GM18858 (cell line): ENCODE measurements at regions not wholly inside any gene's neighbourhood (a gene's known extent, or its start where the extent isn't known, plus 50 kb on each side); places are given as distances from the start of the nearest gene placed in this dataset.
"Not testable (repeated sequence)": the region's sequence is repeated elsewhere in the genome, so short reads cannot be mapped to it uniquely, and the experiment has no call there.

Experiments used
- ATAC-seq: cut with Tn5 transposase; IDR thresholded peaks from one replicate; pipeline ENCODE4 v1.9.1; 2021; ENCODE audit not compliant: unreplicated experiment

DNA sequence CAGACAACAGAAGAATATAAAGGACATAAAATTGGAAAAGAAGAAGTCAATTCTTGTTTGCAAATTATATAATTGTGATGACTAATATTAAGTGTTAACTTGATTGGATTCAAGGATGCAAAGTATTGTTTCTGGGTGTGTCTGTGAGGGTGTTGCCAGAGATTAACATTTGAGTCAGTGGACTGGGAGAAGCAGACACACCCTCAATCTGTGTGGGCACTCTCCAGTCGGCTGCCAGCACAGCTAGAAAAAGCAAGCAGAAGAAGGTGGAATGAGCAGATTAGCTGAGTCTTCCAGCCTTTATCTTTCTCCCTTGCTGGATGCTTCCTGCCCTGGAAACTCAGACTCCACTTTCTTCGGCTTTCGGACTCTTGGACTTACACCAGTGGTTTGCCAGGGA lies 51.7 kb downstream of the UBE2NL start:
- ATAC-seq = no peak

DNA sequence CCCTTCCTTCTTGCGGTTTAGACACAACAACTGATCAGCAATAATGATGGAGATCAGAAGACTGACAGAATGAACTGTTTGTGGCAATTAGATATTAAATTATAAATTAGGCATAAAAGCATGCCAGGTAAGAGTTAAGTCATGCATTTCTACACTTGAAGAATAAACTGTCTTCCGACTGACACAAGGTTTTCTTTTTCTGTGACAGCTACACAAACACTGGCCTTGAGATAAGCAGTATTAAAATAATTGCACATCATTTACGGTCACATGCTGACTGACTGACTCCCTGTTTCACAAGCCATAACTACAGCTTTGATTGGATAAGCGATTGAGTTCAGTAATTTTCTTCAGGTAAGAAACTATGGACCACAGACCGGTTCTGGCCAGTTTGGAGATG lies 56.2 kb downstream of the UBE2NL start:
- no peak for ATAC-seq

DNA sequence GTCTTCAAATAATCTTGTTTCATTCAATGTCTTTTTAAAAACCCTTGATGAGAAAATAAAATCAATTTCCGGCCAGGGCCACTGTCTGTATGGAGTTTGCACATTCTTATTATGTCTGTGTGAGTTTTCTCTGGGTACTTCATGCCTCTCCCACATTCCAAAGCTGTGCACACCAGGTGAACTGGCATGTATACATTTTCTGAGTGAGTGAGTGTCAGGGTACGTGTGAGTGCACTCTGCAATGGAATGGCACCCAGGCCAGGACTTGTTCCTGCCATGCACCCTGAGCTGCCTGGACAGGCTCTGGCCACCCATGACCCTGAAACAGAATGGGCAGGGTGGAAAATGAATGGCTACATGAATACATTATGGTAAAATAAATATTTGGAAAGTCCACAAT lies 61.3 kb downstream of the UBE2NL start:
- ATAC-seq = no peak

DNA sequence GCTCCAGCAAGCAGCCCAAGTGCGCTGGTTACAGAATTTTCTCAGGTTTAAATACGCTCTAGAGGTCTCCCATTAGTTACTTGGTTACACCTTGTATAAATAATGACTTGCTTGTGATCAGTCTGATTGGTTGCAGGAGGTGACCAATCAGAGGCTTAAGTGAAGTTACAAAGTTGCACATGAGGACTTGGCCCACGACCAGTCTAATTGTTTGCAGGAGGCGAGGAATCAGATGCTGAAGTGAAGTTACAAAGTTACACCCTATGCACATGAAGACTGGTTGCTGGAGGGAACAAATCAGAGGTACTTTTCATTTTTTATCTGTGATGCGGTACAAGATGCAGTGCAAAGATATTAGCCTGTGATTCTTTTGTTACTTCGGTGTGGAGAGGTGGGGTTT lies 80.7 kb downstream of the UBE2NL start:
- ATAC-seq = no peak

DNA sequence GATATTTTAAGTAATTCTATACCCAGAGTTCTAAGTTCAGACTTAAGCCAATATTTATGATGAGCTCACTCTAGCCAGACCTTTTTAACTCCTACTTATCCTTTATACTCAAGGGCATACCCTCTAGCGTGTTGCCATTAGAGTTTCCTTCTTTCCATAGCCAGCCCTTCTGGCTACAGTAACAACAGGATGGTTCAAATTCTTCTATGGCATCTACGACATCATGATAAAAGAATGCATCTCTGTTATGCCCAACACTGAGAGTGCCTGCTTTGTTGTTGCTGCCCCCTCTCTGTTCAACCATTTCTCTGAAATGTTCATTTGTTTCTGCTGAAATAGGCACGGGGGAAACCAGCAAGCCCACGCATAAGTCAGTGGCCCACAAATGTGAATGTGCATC lies 104.5 kb downstream of the UBE2NL start:
- ATAC-seq = no peak

DNA sequence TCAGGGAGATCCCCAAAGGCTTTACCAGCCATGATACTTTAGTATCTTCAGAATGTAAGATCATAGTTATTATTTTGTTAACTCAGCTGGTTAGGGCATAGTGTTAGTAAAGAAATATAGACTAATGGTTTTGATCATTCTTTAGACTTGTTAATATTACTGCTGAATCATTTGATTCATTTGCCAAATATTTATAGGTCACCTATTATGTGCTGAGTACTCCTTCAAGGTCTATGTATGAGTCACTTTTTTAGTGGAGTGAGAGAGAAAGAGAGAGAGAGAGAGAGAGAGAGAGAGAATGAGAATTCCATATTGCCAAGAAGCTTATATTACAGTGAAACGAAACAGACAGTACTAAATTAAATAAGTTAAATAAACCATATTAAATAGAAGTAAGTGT lies 110.3 kb downstream of the UBE2NL start:
- ATAC-seq = no peak

DNA sequence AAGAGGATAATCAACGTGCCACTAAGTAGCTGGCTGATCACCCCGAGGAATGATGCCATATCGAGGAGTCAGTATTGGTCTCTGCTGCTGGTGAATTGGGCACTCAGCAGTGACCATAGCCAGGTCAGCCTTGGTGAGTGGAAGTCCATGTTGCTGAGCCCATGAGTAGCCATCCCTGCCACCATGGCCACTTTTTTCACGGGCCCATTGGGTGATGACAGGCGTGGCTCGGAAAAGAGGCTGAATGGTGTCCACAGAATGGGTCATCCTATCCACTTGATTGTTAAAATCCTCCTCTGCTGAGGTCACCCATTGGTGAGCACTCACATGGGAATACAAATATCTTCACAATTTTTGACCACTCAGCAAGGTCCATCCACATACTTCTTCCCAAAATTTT lies 114.4 kb downstream of the UBE2NL start:
- ATAC-seq = no peak

DNA sequence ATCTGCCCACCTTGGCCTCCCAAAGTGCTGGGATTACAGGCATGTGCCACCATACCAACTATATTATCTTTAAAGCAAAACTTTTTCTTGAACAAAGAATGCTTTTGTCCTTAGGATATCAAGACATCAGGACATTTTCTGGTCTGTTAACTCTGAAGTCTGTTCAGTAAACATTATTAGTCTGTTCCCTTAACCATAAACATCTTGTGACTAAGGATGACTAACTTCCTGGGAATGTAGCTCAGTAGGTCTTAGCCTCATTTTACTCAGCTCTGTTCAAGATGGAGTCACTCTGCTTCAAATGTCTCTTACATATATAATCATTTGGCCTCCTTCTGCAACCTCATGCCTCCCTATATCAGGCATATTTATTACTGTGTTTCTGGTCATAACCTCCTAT lies 122.9 kb downstream of the UBE2NL start:
- ATAC-seq = no peak

DNA sequence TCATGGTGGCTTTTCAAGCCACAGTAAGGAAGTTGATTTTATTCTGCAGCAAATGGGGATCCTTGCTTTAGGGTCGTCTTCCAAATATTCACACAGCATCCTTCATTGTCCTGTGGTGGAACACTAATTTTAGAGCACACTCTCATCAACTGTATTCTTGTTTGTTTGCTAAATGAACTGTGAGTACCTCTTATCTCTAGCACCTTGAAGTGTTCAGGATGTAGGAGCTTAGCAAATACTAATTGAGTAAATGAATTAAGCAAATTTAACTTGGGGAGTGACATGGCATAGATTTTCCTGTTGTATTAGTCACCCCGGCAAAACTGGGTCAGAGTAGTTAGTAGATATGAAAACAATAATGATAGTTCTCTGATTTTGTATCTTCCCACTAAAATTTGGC lies 156.9 kb downstream of the UBE2NL start:
- ATAC-seq = no peak

DNA sequence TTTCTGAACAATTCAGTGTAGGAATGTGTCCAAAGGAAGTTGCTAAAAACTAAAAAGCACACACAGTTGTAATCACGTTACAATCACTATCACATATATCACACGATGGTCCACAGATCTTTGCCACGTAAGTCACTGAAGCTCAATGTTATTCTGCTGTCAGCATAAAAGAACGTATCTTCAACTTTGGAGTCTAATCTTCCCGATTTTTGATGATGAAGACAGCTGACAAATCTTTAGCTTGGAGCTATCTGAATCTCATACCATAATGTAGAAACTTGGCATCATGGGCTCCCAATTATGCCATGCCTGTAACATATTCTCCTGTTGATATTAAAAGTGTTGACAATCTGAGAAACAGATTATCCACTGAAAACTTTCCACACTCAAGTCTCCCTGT lies 158.4 kb downstream of the UBE2NL start:
- ATAC-seq = no peak

DNA sequence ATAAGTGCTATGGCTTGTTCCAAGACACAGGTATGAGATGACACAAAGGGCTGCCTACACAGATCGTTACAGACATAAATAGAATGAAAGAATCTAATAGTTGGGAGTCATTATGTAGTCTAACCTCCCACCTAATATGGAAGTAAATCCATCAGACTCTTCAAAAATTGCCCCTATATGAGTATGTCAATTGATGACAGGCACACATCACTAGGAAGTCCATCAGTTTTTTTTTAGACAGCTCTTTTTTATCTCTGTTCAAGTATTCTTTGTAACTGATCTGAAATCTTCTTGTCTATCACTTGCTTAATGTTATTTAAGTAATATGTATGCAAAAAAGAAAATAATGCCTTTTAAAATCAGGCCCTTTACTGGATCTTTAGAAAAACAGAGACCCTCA lies 191.6 kb downstream of the UBE2NL start:
- no peak for ATAC-seq

DNA sequence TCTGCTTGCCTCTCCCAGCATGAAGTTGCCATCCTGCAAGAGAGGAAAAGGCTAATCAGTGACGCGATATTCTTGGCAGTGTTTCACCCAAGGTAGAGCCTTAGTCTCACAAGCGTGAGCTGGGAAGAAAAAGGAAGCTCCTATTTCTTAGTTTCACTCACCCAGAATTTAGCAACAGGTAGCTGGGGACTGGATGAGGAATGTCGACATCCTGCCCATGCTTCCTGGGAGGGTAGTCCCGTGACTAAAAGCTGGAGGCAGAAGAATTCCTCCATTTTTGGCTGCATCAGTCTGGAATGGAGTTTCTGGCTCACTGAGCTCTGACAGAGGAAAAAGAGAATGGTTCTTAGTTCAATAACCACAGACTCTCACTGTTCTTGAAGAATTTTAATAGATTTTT lies 198.4 kb downstream of the UBE2NL start:
- not testable (repeated sequence) for ATAC-seq

DNA sequence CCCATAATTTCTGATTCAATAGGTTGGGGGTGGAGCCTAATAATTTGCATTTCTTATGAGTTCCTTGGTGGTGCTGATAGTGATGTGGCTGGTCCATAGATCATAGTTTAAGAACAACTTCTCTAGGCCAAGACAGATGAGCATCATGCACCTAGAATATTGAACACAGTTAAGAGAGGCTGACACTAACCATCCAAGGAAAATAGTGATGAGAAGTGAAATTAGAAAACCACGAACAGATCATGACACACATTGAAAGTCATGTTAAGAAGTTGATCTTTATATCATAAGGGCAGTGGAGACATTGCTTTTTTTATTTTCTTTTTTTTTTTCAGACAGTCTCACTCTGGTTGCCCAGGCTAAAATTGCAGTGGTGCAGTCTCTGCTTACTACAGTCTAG lies 205.8 kb downstream of the UBE2NL start:
- ATAC-seq = not testable (repeated sequence)

DNA sequence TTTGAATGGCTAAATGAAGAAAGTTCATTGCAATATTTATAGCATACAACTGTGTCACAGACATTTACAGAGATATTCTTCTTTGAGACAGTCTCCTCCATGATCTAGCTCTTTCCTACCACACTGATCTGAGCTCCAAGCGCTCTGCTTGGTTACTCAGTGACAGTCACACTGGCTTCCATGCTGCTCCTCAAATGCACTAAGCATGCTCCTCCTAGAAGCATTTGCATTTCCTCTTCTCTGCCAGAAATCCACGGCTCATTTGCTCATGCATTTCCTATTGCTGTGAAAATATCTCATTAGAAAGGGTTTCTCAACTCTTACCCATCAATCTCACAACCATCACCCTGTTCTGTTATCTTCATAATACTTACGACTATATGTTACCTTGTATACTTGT lies 208.2 kb downstream of the UBE2NL start:
- not testable (repeated sequence) for ATAC-seq

DNA sequence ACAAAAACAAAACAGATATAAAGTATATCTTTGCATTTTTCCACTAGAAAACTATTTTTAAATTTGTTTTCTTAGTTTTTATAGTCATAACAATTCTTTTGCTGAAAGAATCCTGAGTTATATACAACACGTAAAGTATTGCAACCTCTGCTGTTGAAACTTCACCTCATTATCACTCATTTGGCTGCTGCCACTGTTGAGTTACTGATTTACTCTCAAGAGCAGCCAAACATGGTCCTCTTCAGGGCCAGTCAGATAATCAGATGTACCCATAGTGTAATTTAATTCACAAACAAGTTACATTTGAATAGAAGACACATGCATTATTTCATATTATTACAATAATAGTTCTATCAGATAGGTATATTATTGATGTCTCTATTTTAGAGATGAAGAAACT lies 235.6 kb downstream of the UBE2NL start:
- ATAC-seq = not testable (repeated sequence)

DNA sequence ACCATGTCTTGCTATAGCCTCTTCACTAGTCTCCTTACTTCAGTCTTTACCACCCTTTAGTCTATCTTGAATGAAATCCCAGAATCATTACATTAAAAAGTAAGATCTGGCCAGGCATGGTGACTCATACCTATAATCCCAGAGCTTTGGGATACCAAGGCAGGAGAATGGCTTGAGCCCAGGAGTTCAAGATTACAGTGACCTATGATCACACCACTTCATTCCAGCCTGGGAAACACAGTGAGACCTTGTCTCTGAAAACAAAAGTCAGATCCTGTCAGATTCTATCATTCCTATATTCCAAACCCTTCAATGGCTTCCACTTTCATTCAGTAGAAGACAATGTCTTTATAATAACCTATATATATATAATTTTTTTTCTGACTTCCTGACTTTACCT lies 237.7 kb downstream of the UBE2NL start:
- not testable (repeated sequence) for ATAC-seq

DNA sequence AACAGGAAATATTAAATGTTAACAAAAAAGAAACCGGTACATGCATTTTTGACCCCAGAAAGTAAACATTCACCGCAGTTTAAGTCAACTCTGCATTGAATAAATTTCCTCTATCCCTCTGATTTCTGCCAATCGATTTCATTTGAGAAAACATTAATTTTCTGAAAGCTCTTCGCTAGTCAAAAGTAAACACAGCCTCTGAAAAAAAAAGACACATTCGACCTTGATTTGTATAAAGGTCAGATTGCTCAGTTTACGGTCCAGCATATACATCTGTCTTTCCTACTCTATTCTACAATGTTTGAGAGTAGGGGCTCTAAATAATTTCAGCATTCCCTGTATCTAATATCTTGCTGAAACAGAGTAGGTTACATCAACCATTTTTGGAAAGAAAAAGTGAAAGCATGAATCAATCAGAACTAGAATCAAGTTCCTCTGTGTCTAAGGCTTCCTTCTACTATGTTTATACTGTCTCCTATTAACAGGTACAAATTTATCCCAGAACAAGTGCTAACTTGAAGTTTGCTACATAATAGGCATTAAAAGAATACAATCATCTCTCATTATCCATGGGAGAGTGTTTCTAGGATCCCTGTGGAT lies 243.8 kb downstream of the UBE2NL start:
- not testable (repeated sequence) for ATAC-seq

DNA sequence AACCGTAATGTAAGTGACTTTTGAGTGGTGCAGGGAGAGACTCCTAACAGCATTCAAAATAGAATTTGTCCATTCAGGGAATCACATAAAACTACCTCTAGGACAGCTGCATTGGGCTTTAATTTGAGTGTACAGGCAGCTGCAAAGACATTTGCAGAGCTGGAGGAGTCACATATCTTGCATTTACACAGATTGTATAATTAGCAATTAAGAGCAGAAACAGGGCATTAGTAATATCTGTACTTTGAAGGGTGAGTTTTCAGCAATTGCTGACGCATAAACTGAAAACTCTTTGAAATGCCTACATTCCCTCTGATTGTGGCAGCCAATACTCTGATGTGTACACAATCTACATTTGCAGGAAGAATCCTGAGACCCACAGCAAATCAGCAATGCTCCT lies 245.6 kb downstream of the UBE2NL start:
- not testable (repeated sequence) for ATAC-seq

DNA sequence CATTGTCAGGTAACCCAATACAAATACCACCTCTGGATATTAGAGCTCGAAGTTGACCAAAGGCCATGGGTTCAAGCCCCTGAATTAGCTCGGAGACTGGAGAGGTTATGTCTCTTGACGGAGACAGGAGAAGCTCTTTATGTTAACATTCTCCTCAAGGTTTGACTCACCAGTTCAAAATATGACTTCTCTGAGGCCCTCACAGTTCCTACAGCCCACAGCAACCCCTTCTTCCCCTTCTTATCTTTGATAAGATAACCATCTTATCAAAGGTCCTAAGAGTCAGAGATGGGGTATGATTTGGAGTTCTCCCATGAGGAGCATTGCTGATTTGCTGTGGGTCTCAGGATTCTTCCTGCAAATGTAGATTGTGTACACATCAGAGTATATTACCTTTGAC lies 246.6 kb downstream of the UBE2NL start:
- ATAC-seq = not testable (repeated sequence)

DNA sequence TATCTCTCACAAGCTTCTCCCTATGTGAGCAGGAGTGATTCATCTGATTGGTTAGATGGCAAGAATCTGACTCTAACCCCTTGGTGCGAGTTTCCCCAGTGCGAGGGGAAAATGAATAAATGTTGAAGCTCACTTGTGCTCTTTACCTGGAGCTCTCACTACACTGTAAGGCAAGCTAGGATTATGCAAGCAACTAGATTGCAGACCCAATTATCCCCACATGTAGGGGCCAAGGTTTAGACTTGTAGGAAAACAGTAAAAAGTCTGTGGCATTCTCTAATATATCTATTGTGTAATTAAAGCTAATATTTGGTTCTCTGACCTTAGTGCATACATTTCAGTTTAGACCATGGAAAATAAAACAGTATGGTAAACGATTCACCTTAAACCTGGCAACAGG lies 247.2 kb downstream of the UBE2NL start:
- not testable (repeated sequence) for ATAC-seq

DNA sequence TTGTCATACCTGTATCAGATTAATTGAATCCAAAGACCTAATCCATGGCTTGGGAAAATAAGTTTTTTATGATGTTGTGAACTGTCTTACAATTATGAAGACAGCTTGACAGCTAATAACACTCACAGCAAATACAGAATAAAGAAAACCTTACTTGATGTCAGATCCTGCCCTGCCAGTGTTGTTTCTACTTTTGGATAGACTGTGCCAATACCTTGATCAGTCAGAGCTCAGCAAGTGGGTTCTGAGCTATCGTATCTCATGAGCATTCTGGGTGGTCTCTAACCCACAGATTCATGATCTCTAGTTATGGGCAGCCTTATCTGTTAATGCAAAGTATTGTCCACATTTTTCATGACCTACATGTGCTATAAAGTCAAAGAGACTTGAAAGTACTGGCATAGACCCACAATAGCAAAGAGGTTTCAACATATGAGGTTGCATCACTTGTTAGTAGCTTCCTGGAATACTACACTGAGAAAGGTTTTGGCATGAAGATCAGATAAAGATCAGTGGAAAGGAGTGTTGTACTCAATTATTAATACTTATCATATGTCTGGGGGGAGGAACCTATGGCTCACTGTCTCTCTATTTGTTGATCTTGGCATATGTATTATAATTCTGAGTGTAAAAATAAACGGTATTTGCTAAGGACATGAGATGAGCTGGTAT lies 250.7 kb downstream of the UBE2NL start:
- not testable (repeated sequence) for ATAC-seq

DNA sequence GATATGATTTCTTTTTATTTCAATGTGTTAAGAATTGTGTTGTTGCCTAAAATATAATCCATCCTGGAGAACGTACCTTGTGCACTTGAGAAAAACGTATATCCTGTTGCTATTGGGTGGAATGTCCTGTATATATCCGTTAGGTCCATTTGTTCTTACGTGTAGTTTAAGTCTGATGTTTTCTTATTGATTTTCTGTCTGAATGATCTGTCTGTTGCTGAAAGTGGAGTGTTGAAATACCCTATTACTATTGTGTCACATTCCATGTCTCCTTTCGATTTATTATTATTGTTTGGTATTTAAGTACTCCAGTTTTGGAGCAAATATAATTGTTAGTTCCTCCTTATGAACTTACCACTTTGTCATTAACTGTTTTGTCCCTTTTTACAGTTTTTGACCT lies 270.6 kb downstream of the UBE2NL start:
- ATAC-seq = not testable (repeated sequence)

DNA sequence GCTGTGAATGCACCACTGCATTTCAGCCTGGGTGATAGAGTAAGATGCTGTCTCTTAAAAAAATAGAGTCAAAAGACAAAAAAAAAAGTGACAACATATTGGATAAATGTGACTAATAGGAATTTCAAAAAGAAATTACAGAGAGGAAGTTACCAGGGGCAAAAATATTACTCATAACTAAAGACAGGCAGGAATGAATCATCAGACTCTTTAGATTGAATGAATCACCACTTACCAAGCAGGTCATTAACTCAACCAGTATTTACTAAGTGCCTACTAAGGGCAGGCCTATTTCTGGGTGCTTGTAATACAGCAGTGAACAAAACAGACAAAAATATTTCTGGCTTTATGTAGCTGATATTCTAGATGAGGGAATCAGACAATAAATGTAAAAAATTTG lies 301.3 kb downstream of the UBE2NL start:
- ATAC-seq = peak; percentile 84
